ENCODE measurements at regions not wholly inside any gene's neighbourhood (a gene's known extent, or its start where the extent isn't known, plus 50 kb on each side); places are given as distances from the start of the nearest gene placed in this dataset.

DNA sequence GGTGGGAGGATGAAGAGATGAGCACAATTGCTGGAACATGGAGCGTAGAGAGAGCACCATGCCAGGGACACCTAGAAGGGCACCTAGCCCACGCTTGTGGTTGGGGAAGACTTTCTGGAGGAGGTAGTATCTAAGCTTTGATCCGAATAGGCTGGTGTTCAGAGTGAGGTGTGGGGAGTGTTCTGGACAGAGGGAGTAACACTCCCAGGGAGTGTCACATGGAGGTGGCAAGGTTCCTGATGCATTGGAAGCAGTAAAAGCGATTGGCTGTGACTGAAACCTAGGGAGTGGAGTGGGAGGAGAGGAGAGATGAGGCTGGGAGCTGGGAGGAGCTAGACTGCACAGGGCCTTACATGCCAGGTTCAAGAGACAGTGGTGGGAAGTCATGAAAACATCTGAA is 188.0 kb upstream of the NCAM1 start:
- WGBS (ENCODE audit: insufficient coverage): 79% methylated on average over 4 of the region's 4 CpGs
- H3K9me3 ChIP-seq (ENCODE audit: control insufficient read depth, insufficient read depth, low read length): no peaks in the 10 kb centered on the region
- Mint-ChIP-seq H3K4me3 (no peak overlapping the region), H3K36me3 (no peaks in the 10 kb centered on the region), H3K27ac (no peak overlapping the region), H3K4me1 (no peaks in the 10 kb centered on the region), H3K27me3 (ENCODE audit: low read depth in 2 of 2) (peaks cover 8 to 17% of the 10 kb centered on the region in 2 donors), H3K9me3 (no peaks in the 10 kb centered on the region)
- no peaks in the 10 kb centered on the region for H3K36me3 ChIP-seq (ENCODE audit: control insufficient read depth, insufficient read depth, low read length)
- H3K4me3 ChIP-seq (ENCODE audit: low read length): no peak overlapping the region
- TF ChIP-seq, protein P1, sequence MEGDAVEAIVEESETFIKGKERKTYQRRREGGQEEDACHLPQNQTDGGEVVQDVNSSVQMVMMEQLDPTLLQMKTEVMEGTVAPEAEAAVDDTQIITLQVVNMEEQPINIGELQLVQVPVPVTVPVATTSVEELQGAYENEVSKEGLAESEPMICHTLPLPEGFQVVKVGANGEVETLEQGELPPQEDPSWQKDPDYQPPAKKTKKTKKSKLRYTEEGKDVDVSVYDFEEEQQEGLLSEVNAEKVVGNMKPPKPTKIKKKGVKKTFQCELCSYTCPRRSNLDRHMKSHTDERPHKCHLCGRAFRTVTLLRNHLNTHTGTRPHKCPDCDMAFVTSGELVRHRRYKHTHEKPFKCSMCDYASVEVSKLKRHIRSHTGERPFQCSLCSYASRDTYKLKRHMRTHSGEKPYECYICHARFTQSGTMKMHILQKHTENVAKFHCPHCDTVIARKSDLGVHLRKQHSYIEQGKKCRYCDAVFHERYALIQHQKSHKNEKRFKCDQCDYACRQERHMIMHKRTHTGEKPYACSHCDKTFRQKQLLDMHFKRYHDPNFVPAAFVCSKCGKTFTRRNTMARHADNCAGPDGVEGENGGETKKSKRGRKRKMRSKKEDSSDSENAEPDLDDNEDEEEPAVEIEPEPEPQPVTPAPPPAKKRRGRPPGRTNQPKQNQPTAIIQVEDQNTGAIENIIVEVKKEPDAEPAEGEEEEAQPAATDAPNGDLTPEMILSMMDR (IDR thresholded peaks at IDR 0.05): no peak
- ATAC-seq: no peak
- no peaks in the 10 kb centered on the region for H3K4me1 ChIP-seq (ENCODE audit: control insufficient read depth, insufficient read depth, low read length)
- no peak for DNase-seq
- H3K27me3 ChIP-seq (ENCODE audit: control insufficient read depth, insufficient read depth, low read length): no peaks in the 10 kb centered on the region
- H3K27ac ChIP-seq (ENCODE audit: low read length): no peak overlapping the region
- intact Hi-C loops (cut with micrococcal nuclease): no loop called here

DNA sequence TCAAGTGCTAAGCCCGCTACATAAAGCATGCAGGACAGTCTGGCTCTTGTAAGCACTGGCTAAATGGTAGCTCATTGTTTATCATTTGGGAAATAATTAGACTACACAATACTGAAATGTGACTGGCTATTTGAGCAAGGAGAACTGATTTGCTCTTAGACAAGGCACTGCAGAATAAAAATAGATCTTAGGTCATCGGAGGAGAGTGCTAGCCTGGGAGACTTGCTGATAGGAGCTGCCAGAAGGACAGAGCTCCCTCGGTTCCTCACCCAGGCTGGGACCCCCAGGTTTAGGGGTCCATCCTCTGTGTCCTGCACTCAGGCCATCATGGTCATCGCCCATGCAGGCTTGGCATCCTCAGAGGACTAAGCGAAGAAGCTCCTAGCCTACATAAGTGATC is 184.4 kb upstream of the NCAM1 start:
- intact Hi-C loops (cut with micrococcal nuclease): no loop called here

DNA sequence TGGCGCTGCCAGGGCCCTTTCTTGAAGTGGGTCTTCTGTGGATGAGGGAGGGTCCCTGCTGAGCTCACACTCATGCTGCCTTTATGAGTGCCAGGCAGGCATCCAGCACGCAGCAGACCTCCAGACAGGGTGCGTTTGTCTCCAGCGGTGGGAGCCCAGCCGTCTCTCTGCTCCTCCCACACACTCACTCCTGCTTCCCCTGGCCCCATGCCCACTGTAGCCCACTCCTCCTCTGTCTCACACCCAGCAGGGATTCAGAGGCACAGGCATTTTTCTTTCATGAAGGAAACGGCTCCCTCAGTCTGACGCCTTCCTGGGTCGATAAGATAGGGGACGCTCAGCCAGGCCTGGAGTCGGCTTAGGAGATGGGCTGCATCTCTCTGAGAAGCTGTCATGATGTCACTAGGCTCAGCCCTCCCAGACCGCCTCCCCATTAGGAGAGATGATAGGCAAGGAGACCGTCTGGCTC is 183.9 kb upstream of the NCAM1 start:
- no peak for ATAC-seq
- intact Hi-C loops (cut with micrococcal nuclease): no loop called here
- Histone ChIP-seq H3K4me1 (ENCODE audit: control insufficient read depth, insufficient read depth, low read length) (no peaks in the 10 kb centered on the region), H3K9me3 (ENCODE audit: control insufficient read depth, insufficient read depth, low read length) (no peaks in the 10 kb centered on the region), H3K27me3 (ENCODE audit: control insufficient read depth, insufficient read depth, low read length) (no peaks in the 10 kb centered on the region), H3K36me3 (ENCODE audit: control insufficient read depth, insufficient read depth, low read length) (no peaks in the 10 kb centered on the region), H3K4me3 (ENCODE audit: low read length) (no peak overlapping the region), H3K27ac (ENCODE audit: low read length) (no peak overlapping the region)
- Mint-ChIP-seq H3K36me3 (no peaks in the 10 kb centered on the region), H3K9me3 (no peaks in the 10 kb centered on the region), H3K27ac (no peak overlapping the region), H3K27me3 (ENCODE audit: low read depth in 2 of 2) (peaks cover 21 to 23% of the 10 kb centered on the region in 2 donors), H3K4me3 (no peak overlapping the region), H3K4me1 (peaks cover 5% of the 10 kb centered on the region in 2 donors)
- no peak for DNase-seq
- WGBS (ENCODE audit: insufficient coverage): 77% methylated on average over 12 of the region's 12 CpGs
- TF ChIP-seq, protein P1 (IDR thresholded peaks at IDR 0.05): no peak

More for the DNA sequence above, 184.4 kb upstream of the NCAM1 start:
- H3K9me3 Mint-ChIP-seq: no peaks in the 10 kb centered on the region
- no peaks in the 10 kb centered on the region for H3K4me1 ChIP-seq (ENCODE audit: control insufficient read depth, insufficient read depth, low read length)
- no peak for ATAC-seq
- no peaks in the 10 kb centered on the region for H3K36me3 ChIP-seq (ENCODE audit: control insufficient read depth, insufficient read depth, low read length)
- H3K9me3 ChIP-seq (ENCODE audit: control insufficient read depth, insufficient read depth, low read length): no peaks in the 10 kb centered on the region
- H3K4me3 ChIP-seq (ENCODE audit: low read length): no peak overlapping the region
- no peaks in the 10 kb centered on the region for H3K27me3 ChIP-seq (ENCODE audit: control insufficient read depth, insufficient read depth, low read length)
- TF ChIP-seq, protein P1 (IDR thresholded peaks at IDR 0.05): no peak
- H3K27me3 Mint-ChIP-seq (ENCODE audit: low read depth in 2 of 2): peaks cover 18 to 20% of the 10 kb centered on the region in 2 donors
- no peak overlapping the region for H3K27ac ChIP-seq (ENCODE audit: low read length)
- no peak overlapping the region for H3K27ac Mint-ChIP-seq
- DNase-seq: no peak
- peaks cover 5% of the 10 kb centered on the region in 2 donors for H3K4me1 Mint-ChIP-seq
- H3K36me3 Mint-ChIP-seq: no peaks in the 10 kb centered on the region
- 89% methylated on average over 5 of the region's 5 CpGs for WGBS (ENCODE audit: insufficient coverage)
- no peak overlapping the region for H3K4me3 Mint-ChIP-seq

Measured in natural killer cell (primary cell).